Esophagus squamous epithelium (tissue), 5 donors: ENCODE measurements at regions not wholly inside any gene's neighbourhood (a gene's known extent, or its start where the extent isn't known, plus 50 kb on each side); places are given as distances from the start of the nearest gene placed in this dataset.

Source experiments
- DNase-seq: peaks from one replicate; lab custom pipeline; 2025; lab: John Stamatoyannopoulos, UW
- H3K27ac ChIP-seq, 4 donors: fragments of 200-600 bp; sonication (generic); one replicate each; pipeline ENCODE4 v1.5.1; 2016 to 2019; ENCODE audit warnings: mild to moderate bottlenecking in 1 of 4
- H3K27me3 ChIP-seq, 4 donors: fragments of 200-600 bp; sonication (generic); 1 replicate in 3 of 4; 2 replicates in 1 of 4; pipeline versions ENCODE4 v1.5.1 to v1.6.0; 2017 to 2021; ENCODE audit warnings: antibody characterized with exemption in 1 of 4
- H3K36me3 ChIP-seq, 3 donors: fragments of 200-600 bp; sonication (generic); one replicate each; pipeline ENCODE4 v1.5.1; 2016 to 2019
- H3K4me1 ChIP-seq, 3 donors: fragments of 200-600 bp; sonication (generic); one replicate each; pipeline ENCODE4 v1.5.1; 2017 to 2019
- H3K4me3 ChIP-seq, 4 donors: fragments of 200-600 bp; sonication (generic); 1 replicate in 3 of 4; 2 replicates in 1 of 4; pipeline ENCODE4 v1.5.1; 2016 to 2019; ENCODE audit warnings: mild to moderate bottlenecking in 2 of 4, moderate library complexity in 1 of 4
- H3K9me3 ChIP-seq, 3 donors: fragments of 200-600 bp; sonication (generic); one replicate each; pipeline ENCODE4 v1.5.1; 2016 to 2019
- CTCF ChIP-seq, 6 experiments: fragments of 450-650 bp in 4 of 6; fragments of 200-600 bp in 2 of 6; sonication (generic) in 2 of 6; IDR thresholded peaks; one replicate each; pipeline ENCODE4 v1.5.1; 2016 to 2019; ENCODE audit warnings: antibody characterized with exemption in 6 of 6, mild to moderate bottlenecking in 4 of 6, moderate library complexity in 4 of 6
- POLR2A ChIP-seq, 4 donors: fragments of 450-650 bp; IDR thresholded peaks; one replicate each; pipeline ENCODE4 v1.6.1; 2017; ENCODE audit warnings: antibody characterized with exemption in 4 of 4, mild to moderate bottlenecking in 4 of 4, moderate library complexity in 3 of 4
- WGBS, 2 donors: methylation state at CpG; one replicate each; pipeline ENCODE4 v1.1.5; 2018; 5-methylcytosine and 5-hydroxymethylcytosine counted together
- intact Hi-C: fragments of 100-400 bp; cut with DNase I; formaldehyde crosslinking; loops from one replicate; pipeline ENCODE4 v1.15.0; 2022
- donor health status: DM: yes; HTN: yes; CAD: no.

GRCh38 chr4:144595681-144596080, 50.3 kb upstream of the HHIP start:
- H3K4me3 ChIP-seq = no peak overlapping the region
- intact Hi-C loops = no loop called here
- no peaks in the 10 kb centered on the region for H3K9me3 ChIP-seq
- WGBS, 2 donors = 78 to 85% methylated on average over 3 of the region's 3 CpGs
- no peak for DNase-seq
- H3K27ac ChIP-seq = no peak overlapping the region
- TF ChIP-seq POLR2A (IDR thresholded peaks at IDR 0.05) (no peak), CTCF (IDR thresholded peaks at IDR 0.05) (no peak)
- no peaks in the 10 kb centered on the region for H3K36me3 ChIP-seq
- no peaks in the 10 kb centered on the region for H3K27me3 ChIP-seq
- H3K4me1 ChIP-seq = no peaks in the 10 kb centered on the region
